ENCODE measurements at regions not wholly inside any gene's neighbourhood (a gene's known extent, or its start where the extent isn't known, plus 50 kb on each side); places are given as distances from the start of the nearest gene placed in this dataset.

DNA sequence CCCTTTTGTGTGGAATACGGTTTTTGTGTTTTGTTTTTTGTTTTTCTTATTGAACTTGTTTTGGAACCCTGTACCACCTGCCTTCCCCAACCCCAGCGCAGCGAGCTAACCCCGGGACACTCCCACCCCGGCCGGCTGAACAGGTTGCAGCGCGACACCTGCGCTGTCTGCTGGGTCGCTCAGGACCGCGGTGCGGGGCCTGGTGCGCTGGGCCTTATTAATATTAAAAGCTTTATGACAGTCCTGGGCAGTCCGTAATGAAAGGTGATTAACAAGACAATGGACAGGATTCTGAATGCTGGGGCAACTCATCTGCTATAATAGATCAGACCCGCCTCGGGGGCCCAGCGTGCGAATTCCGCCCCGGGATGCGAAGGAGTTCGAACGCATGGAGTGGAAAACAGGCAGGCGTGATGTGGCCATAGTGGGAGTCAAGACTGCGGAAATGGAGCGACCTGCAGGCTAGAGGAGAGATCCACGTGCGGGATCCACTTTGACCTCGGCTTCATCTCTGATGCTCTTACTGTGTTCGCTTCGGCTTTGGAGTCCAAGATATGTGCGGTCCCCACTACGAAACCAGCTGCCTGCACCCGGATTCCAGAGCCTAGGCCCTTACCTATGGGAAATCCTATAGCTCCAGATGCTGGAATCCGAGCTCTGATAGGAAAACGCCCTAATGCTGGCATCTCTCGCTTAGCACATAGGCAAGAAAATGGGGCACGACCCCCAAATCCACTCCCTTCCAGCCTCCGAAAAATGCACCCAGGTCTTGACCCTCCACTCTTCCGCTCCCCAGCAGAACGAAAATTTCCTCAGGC, 69.0 kb upstream of the TMEM33 start:
- H3K4me3 ChIP-seq (ENCODE audit: low read length): no peak overlapping the region

DNA sequence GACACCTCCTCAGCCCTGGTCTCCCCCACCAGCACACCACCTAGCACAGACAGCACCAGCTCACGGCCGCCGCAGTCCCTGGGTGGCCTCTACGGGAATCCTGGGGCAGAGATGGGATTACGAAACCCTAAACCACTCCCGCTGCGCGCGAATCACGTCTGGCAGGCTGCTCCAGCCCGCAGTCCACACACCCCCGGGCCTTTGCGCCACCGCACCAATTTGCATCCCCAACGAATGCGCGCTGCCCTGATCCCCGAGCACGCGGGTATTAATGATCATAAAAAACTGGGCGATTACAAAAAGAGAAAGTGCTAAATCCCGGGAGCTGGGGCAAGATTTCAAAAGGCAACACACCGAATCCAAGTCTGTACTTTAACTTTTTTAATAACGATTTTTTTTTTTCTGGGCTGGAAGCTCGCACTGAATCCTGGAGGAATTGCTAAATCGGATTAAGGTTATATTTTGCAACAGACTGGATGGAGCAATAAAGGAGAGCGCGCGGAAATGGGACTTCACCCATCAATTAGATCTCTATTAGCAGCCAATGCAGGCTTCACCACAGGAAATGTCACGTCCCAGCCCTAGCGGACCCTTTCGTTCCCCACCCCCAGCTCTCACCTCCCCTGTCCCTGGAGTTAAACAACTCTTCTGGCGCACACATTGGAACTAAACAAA, 69.8 kb upstream of the TMEM33 start:
- no peak for DNase-seq (ENCODE audit: low read depth, low spot score)
- no peak overlapping the region for H3K4me3 ChIP-seq (ENCODE audit: low read length)

More for the DNA sequence above, 69.0 kb upstream of the TMEM33 start:
- no peak for DNase-seq (ENCODE audit: low read depth, low spot score)

DNA sequence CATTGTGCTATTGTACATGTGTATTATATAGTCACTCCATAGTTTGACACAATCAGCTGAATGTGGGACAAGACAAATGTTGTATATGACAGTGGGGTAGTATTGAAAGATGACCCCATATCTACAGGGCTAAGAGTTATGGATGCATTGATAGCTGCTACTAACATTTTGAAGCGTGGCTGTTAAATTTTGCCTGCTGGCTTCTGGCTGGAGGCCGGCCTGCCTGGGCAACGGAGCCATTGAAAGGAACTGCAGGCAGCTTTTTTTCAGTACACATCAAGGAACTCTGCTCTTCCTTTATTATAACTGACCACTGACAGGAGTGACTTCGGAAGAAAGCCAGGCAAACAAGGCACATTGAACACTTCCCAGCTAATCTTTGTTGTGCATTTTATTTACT, 76.1 kb upstream of the TMEM33 start:
- DNase-seq (ENCODE audit: low read depth, low spot score): no peak
- no peak overlapping the region for H3K4me3 ChIP-seq (ENCODE audit: low read length)

DNA sequence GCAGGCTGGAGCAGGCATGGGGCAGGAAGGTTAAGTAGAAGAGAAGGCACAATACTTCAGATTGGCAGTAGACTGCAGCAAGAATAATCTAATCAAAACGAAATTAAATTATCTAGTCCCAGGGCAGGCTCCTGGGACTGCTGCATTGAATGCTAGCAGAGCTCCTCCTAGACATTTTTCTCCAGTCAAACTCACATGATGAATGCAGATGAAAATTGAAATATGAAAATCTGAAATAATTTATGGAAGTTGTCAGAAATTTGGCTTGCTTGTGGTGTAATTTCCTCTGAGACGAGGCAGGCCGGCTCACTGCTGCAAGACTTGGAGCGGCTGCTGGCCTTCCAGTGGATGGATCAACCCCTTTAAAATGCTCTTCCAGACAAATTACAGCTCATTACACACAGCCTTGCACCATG, 78.0 kb upstream of the TMEM33 start:
- H3K4me3 ChIP-seq (ENCODE audit: low read length): no peak overlapping the region
- DNase-seq (ENCODE audit: low read depth, low spot score): no peak

DNA sequence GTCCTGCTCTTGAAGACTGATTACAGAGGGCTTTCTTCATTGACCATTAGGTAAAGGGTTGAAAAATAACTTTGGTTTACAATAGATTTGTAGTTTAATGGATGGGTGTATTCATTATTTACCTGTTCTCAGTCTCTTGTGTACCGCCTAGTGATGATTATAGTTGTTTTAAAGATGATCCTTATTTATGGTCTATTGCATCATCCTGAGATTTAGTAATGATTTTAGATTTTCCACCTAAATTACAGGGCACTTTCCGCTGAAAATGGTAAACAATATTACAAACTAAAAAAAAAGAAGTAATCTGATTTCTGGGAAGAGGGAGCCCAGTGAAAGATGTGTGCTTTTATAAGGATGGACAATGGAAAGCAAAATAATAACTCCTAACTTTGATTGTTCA, 78.4 kb upstream of the TMEM33 start:
- no peak for DNase-seq (ENCODE audit: low read depth, low spot score)
- no peak overlapping the region for H3K4me3 ChIP-seq (ENCODE audit: low read length)

DNA sequence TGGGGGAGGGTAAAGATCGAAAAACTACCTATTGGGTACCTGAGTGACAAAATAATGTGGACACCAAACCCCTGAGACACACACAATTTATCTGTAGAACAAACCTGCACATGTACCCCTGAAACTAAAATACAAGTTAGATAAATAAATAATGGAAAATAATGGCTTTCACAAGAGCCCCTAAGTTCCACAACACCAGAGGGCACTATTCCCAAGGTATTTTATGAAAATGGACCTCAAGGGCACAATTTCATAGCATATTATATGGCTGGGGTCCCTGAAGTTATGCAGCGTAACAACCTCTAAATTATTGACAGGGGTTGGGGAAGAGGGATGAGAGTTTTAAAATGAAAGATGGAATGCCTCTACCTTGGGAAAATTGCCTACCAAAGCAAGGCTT, 81.3 kb upstream of the TMEM33 start:
- DNase-seq (ENCODE audit: low read depth, low spot score): no peak
- no peak overlapping the region for H3K4me3 ChIP-seq (ENCODE audit: low read length)

DNA sequence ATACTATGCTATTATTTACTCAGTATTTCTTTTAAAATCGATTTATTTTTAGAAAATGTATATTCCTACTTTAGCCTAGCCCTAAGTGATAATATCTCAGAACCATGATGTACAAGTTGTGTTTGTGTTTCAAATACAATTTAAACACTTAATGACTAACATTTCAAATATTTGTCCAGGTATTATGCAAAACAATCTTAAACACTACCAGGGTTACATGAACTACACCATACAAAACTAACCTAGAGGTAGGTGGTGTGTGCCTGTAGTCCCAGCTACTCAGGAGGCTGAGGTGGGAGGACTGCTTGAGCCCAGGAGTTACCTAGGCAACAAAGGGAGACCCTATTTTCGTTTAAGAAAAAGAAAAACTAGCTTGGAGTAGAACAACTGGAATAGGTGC, 83.0 kb upstream of the TMEM33 start:
- H3K4me3 ChIP-seq (ENCODE audit: low read length): no peak overlapping the region
- no peak for DNase-seq (ENCODE audit: low read depth, low spot score)

DNA sequence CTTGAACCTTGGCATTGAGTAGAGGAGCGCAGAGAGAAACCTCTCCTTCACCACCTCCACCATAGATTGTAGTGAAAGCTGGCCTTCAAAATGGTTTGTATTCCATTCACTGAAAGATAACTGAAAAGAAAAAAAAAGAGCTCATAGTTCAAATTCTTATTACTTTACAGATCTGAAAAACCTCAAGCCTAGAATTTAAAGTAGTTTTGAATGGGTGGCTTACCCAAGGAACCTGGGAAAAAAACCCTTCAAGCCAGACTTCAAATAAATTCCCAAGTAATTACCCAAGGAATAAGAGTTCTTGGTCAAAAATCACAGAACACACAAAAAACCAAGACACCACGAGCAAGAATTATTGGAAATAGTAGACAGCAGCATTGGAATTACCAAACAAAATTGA, 83.6 kb upstream of the TMEM33 start:
- no peak overlapping the region for H3K4me3 ChIP-seq (ENCODE audit: low read length)
- DNase-seq (ENCODE audit: low read depth, low spot score): no peak

DNA sequence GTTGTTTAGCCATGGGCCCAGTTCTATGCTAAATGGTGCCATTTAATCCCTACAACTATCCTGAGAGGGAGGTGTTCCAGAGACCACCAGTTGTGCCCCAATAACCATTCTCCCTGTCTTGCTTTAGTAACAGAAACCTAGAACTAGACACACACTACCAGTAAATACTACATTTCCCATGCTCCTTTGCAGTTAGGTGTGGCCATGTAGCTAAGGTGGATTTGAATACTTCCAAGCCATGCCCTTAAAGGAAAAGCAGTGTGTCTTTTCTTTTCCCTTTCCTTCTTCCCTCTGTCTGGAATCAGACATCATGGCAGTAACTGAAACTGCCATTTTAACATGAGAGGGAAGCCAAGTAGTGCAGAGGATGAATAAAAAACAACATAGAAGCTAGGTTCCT, 90.9 kb upstream of the TMEM33 start:
- H3K4me3 ChIP-seq (ENCODE audit: low read length): no peak overlapping the region
- DNase-seq (ENCODE audit: low read depth, low spot score): no peak

DNA sequence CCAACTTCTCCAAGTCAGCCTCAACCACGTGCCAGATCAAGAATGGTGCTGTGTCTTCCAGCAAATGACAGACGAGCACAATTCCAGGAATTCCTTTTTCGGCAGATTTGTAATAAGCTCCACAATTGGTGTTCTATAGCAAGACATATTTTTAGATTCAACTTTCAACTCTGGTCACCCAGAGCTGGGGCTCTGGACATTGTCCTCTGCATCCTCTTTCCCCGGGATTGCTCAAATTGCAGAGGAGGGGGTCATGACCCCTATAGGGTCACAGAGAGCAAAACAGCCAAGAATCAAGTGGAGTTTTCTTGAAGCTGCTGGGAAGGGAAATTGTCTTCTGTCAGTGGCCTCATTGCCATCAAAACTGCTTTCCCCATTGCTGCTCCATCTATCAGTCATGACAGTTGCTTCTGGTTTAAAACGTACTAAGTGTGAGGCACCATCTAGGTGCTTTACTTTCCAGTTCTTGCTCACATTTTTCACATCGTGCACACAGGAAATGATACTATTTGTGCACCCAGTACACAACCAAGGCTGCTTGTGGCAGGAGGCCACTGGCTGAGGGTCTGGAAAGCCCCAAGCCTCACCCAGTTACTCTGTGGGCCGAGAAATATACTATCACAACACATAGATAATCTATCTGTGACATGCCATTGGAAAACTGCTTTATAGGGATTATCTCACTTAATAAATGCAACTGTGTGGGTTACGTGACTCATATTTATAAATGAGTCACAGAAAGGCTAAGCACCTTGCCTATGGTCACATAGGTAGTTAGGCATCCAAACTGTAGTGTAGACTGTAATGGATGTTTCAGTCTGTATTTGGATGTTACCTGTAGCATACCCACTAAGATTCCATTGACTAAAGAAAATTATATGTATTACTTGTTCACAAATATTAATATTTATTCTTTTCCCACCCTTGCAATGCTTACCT, 91.7 kb upstream of the PHOX2B start:
- no peak overlapping the region for H3K4me3 ChIP-seq (ENCODE audit: low read length)
- no peak for DNase-seq (ENCODE audit: low read depth, low spot score)

DNA sequence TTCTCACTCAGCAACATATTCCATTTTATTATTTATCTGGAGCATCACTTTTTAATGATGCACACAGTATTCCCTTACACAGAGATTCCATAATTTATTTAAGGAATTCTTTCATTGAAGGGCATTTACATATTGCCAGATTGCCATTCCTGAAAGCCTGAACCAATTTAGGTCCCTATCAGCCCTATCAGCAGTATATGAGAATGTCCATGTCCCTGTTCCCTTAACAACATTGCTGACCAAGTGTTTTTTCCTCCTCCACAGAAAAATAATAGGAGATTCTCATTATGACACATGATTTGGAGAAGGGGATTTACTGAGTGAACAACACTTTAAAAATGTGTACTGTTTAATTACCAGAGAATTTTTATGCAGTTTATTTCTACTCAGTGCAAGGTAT, 90.1 kb upstream of the PHOX2B start:
- H3K4me3 ChIP-seq (ENCODE audit: low read length): no peak overlapping the region
- no peak for DNase-seq (ENCODE audit: low read depth, low spot score)

DNA sequence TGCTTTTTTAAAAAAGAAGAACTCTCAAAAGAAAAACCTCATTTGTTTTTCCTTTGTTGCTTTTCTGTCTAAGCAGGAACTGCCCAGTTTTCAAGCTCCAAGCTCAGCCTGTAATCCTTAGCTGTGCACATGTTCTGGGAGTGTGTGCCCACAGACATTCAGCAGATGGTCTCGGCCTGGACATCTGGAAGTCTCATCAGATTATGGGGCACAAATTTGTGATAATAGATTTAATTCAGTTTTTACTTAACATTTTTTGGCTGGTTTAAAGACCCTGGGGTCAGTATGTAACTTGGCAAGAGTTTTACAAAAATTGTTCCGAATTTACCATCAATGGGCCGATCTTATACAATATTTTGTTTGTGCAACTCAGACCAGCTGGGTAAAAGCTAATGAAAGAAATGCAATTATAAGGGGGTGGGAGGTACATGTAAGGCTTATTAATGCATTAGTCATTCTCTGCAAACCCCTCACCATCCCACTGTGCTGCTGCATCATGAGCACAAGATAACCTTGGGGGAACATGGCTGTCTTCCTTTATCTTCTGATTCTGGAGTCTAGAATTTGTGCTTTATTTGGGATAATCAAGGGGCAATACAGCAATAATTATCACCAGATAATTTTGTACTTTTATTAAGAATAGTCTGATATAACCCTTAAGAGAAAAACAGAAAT, 86.9 kb upstream of the PHOX2B start:
- no peak overlapping the region for H3K4me3 ChIP-seq (ENCODE audit: low read length)
- no peak for DNase-seq (ENCODE audit: low read depth, low spot score)

DNA sequence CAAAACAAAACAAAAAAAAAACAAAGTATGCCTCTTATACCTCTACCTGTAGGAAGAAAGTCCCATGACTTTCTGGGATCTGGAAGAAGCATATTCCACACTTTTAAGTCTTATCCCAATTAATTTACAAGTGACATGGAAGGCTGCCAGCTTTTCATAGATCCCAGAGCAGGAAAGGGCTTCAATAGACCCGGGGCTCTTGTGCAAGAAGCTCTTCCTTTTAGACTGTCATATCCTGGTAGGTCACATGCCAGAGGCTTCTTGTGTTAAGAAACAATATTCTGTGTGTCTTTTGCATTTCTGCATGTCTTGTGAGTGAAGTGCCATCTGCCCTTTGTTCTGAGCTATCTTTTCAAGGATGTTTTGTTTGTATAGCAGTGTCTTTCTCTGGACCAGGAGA, 84.4 kb upstream of the PHOX2B start:
- H3K4me3 ChIP-seq (ENCODE audit: low read length): no peak overlapping the region
- DNase-seq (ENCODE audit: low read depth, low spot score): no peak

DNA sequence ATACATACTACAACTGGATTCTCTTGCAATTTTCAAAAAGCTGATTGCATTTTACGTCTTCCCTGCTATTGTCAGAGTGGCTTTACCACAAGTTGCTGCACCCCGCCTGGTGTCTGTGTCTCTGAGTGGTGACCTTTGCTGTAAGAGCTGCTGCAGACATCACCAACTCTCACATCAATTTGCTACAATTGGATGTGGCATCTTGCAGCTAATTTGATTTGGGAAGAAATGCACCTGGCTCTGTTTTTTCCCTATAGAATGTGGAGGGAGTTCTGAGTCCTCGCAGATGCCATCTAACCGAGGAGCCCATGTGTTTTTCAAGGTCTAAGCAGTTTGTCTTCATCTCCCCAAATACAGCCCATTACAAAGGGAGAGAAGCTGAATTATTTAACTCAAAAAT, 73.8 kb upstream of the PHOX2B start:
- H3K4me3 ChIP-seq (ENCODE audit: low read length): no peak overlapping the region

DNA sequence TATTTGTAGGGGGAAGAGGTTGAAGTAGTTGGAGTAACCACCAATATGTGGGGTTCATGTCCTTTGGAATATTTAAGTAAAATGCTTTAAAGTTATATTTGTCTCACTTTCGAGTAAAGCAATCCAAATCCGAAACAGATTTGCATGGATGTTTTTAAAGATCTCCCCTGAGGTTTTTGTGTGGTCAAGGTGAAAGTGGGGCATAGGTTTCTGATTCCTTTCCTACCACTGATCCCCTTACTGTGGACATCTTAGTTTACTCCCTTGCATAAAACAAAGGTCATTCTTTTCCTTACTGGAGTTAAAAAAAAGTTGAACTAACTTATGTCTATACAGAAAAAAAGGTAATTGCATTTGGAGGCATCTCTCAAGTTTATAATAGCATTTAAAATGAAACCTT, 71.9 kb upstream of the PHOX2B start:
- no peak overlapping the region for H3K4me3 ChIP-seq (ENCODE audit: low read length)
- no peak for DNase-seq (ENCODE audit: low read depth, low spot score)

More for the DNA sequence above, 73.8 kb upstream of the PHOX2B start:
- DNase-seq (ENCODE audit: low read depth, low spot score): no peak

DNA sequence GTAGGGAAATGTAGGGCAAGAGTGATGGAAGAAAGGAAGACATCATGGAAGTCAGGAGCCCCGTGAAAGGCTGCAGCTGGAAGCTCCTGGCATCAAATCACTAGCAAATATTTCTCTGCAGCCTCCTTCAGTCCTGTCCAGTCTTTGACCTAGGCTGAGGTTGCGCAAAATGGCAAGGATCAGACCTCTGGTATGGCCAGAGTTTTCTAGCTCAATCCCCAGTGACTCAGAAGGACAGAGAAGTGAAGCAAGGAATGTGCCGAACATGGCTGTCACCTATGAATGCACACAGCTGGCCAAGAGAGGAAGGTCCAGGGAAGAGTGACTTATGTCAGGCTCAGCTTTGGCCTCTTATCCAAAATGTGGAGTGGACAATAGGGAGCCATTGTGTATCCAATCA, 71.1 kb upstream of the PHOX2B start:
- DNase-seq (ENCODE audit: low read depth, low spot score): no peak

DNA sequence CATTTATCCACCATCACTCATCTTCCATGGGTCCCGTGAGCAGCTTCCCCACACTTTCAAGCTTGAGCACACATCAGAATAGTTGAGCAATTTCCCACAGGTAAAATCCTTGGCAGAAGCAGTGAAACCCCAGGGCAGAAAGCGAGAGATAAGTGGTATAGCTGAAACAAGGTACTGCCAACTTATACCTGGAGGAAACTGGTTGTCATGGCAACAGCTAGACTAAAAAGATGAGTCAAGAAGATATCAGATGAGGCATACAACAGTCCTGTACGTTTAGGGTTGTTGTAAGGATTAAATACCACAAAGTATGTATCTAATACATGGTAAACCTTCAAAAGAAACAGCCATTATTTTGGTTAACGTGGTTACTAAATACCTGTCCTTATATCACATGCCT, 66.9 kb upstream of the PHOX2B start:
- peak; percentile 43 for DNase-seq (ENCODE audit: low read depth, low spot score)
- no peak overlapping the region for H3K4me3 ChIP-seq (ENCODE audit: low read length)

More for the DNA sequence above, 71.1 kb upstream of the PHOX2B start:
- no peak overlapping the region for H3K4me3 ChIP-seq (ENCODE audit: low read length)

DNA sequence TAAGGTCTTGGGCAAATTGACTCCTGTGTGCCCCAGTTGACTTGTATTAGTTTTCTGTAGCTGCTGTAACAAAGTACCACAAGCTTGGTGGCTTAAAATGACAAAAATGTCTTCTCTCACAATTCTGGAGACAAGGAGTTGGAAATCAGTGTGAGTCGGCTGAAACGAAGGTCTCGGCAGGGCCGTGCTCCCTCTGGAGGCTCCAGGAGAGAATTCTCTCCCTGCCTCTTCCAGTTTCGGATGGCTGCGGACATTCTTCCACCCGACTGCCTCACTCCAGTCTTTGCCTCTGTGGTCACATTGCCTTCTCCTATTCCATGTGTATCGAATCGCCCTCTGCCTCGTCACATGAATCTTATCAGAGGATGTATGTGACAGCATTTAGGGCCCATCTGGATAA, 66.0 kb upstream of the PHOX2B start:
- DNase-seq (ENCODE audit: low read depth, low spot score): no peak
- H3K4me3 ChIP-seq (ENCODE audit: low read length): no peak overlapping the region

DNA sequence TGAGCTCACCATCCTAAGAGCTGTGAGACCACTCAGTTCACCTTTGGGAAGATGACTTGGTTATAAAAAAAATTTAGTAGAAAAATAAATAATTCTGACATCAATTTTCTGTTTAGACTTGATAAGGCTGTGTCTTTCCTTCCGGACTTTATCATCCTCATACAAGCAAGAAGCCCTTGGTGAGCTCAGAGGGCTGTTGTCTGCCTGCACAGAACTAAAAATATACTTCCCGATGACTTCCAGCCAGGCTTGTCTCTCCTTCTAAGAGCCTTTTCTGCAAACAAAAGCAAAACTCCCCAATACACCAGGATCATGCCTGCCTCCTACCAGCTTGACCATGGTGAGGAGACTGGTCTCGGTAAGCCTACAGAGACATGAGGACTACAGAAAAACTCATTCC, 58.3 kb upstream of the PHOX2B start:
- DNase-seq (ENCODE audit: low read depth, low spot score): no peak
- H3K4me3 ChIP-seq (ENCODE audit: low read length): no peak overlapping the region
